ENCODE measurements at regions not wholly inside any gene's neighbourhood (a gene's known extent, or its start where the extent isn't known, plus 50 kb on each side); places are given as distances from the start of the nearest gene placed in this dataset.

GRCh38 chr15:87747087-87747486 lies 509.5 kb downstream of the NTRK3 start:
- TF ChIP-seq CSRNP2 (CRISPR knock-in tag; conservative IDR thresholded peaks at IDR 0.05; ENCODE audit: low read depth) = no peak
- no peak for TF ChIP-seq CTCF (CRISPR knock-in tag; IDR thresholded peaks at IDR 0.05)
- TF ChIP-seq ETV6 (CRISPR knock-in tag; conservative IDR thresholded peaks at IDR 0.05) = no peak
- TF ChIP-seq ZFYVE20 (CRISPR knock-in tag; IDR thresholded peaks at IDR 0.05; ENCODE audit: borderline replicate concordance, low read depth) = no peak
- TF ChIP-seq CREB1 (IDR thresholded peaks at IDR 0.05) = no peak
- TF ChIP-seq CREB1 (CRISPR knock-in tag; IDR thresholded peaks at IDR 0.05) = no peak
- TF ChIP-seq POLR2A (IDR thresholded peaks at IDR 0.05; ENCODE audit: insufficient read depth in 1 of 2, low read depth in 2 of 2, low read length in 2 of 2) = no peak
- TF ChIP-seq EP300 (IDR thresholded peaks at IDR 0.05; ENCODE audit: low read depth in 2 of 2, low read length in 2 of 2) = no peak
- TF ChIP-seq EP300 (CRISPR knock-in tag; IDR thresholded peaks at IDR 0.05; ENCODE audit: borderline replicate concordance) = no peak
- TF ChIP-seq ZNF274 (CRISPR knock-in tag; IDR thresholded peaks at IDR 0.05) = no peak
- no peak for TF ChIP-seq ZNF383 (CRISPR knock-in tag; IDR thresholded peaks at IDR 0.05; ENCODE audit: borderline replicate concordance)
- no peak for TF ChIP-seq ZFP41 (CRISPR knock-in tag; IDR thresholded peaks at IDR 0.05; ENCODE audit: borderline replicate concordance)

Data from HepG2 (cell line).